ENCODE measurements at regions not wholly inside any gene's neighbourhood (a gene's known extent, or its start where the extent isn't known, plus 50 kb on each side); places are given as distances from the start of the nearest gene placed in this dataset.

- CTCF ChIA-PET: interaction anchor here (1.6 kb wide), 1 partner anchor 8 kb away, joined by 4 read pairs; no protein-coding TSS in a partner anchor
These were observed 236.7 kb downstream of the PIK3R1 start for GRCh38 chr5:68452286-68452685.

More at GRCh38 chr5:68452286-68452685, 236.7 kb downstream of the PIK3R1 start:
- TF ChIP-seq JUND (IDR thresholded peaks at IDR 0.05) (no peak), YY1 (IDR thresholded peaks at IDR 0.05; ENCODE audit: low read depth) (no peak), REST (IDR thresholded peaks at IDR 0.05; ENCODE audit: low read depth, low read length) (no peak), SMC3 (IDR thresholded peaks at IDR 0.05; ENCODE audit: low read depth, low read length) (no peak), USF1 (IDR thresholded peaks at IDR 0.05; ENCODE audit: borderline replicate concordance, low read depth) (no peak), POLR2AphosphoS5 (IDR thresholded peaks at IDR 0.05; ENCODE audit: low read depth, low read length) (no peak), TAF1 (IDR thresholded peaks at IDR 0.05; ENCODE audit: borderline replicate concordance, low read depth, low read length) (no peak), FOSL2 (IDR thresholded peaks at IDR 0.05; ENCODE audit: borderline replicate concordance, low read depth) (no peak), GABPA (IDR thresholded peaks at IDR 0.05; ENCODE audit: low read depth) (no peak), FOXM1 (IDR thresholded peaks at IDR 0.05; ENCODE audit: low read depth) (no peak), MXI1 (IDR thresholded peaks at IDR 0.05; ENCODE audit: low read depth, low read length) (no peak), CTCF (IDR thresholded peaks at IDR 0.05) (no peak), EP300 (IDR thresholded peaks at IDR 0.05; ENCODE audit: borderline replicate concordance in 1 of 2, low read depth in 1 of 2, low read length in 1 of 2) (no peak), GATA2 (CRISPR knock-in tag; IDR thresholded peaks at IDR 0.05) (no peak), PBX3 (IDR thresholded peaks at IDR 0.05) (no peak)
- Histone ChIP-seq H3K9ac (no peak overlapping the region), H3K9me3 (no peaks in the 10 kb centered on the region), H3K36me3 (replicated peaks in 1 of 2; ENCODE audit: control insufficient read depth in 1 of 2, insufficient read depth in 2 of 2, low read length in 1 of 2) (no peaks in the 10 kb centered on the region), H3K27me3 (ENCODE audit: insufficient read depth) (no peaks in the 10 kb centered on the region), H2AFZ (ENCODE audit: low read depth) (no peak overlapping the region), H3K4me2 (no peak overlapping the region), H3K79me2 (ENCODE audit: insufficient read depth) (no peaks in the 10 kb centered on the region), H3K9me2 (no peaks in the 10 kb centered on the region), H4K20me1 (ENCODE audit: insufficient read depth) (no peaks in the 10 kb centered on the region), H3K27ac (ENCODE audit: low read depth in 2 of 2, low read length in 1 of 2) (no peak overlapping the region), H3K4me3 (ENCODE audit: low read depth in 2 of 2, low read length in 1 of 2) (no peak overlapping the region), H3F3A (replicated peaks; ENCODE audit: insufficient read depth) (no peaks in the 10 kb centered on the region), H3K4me1 (ENCODE audit: control insufficient read depth in 1 of 2, insufficient read depth in 2 of 2, low read depth in 1 of 2, low read length in 1 of 2) (peaks cover 0 to 10% of the 10 kb centered on the region in 2 experiments; a peak in 3 of 4 replicates)
- POLR2A ChIA-PET: no interaction called here
- no peak for DNase-seq
- 71% methylated on average over 3 of the region's 3 CpGs for WGBS (ENCODE audit: low lambda C conversion rate)
